ENCODE measurements at regions not wholly inside any gene's neighbourhood (a gene's known extent, or its start where the extent isn't known, plus 50 kb on each side); places are given as distances from the start of the nearest gene placed in this dataset.

DNA sequence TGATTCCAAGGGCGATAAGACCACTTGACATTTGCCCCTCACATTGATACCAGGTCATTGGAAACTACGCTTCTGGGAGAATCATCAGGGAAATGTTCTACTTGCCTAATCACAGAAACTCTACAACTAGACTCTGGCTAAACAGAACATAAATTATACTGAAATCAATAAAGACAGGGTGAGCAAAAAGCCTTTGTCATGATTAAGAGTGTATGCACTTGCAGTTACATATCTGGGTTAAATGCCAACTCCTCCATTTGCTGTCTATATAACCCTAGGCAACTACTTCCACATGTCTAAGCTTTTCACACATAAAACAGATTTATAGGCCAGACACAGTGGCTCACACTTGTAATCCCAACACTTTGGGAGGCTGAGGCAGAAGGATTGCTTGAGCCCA, 125.7 kb downstream of the PHLDA1 start:
- Histone ChIP-seq H3K36me3 (ENCODE audit: control insufficient read depth in 4 of 4, insufficient read depth in 3 of 4, low read depth in 1 of 4, low read length in 3 of 4) (no peaks in the 10 kb centered on the region), H3K9ac (ENCODE audit: low read depth in 1 of 2, low read length in 2 of 2) (no peak overlapping the region), H3K27ac (ENCODE audit: low read depth in 1 of 2, low read length in 2 of 2) (no peak overlapping the region), H3K4me1 (ENCODE audit: control insufficient read depth in 4 of 4, insufficient read depth in 4 of 4, low read length in 3 of 4) (peaks cover 5 to 13% (median 11%) of the 10 kb centered on the region in 4 donors), H3K27me3 (ENCODE audit: control insufficient read depth in 4 of 4, insufficient read depth in 4 of 4, low read length in 3 of 4) (no peaks in the 10 kb centered on the region), H3K9me3 (ENCODE audit: control insufficient read depth in 4 of 4, low read length in 3 of 4) (no peaks in the 10 kb centered on the region), H3K4me3 (ENCODE audit: low read depth in 1 of 3, low read length in 3 of 3) (no peak overlapping the region)
- 92% methylated on average over 2 of the region's 2 CpGs for WGBS
- no peak for DNase-seq (ENCODE audit: low spot score)
- TF ChIP-seq RAD21 (IDR thresholded peaks at IDR 0.05) = no peak
- TF ChIP-seq REST (IDR thresholded peaks at IDR 0.05) = no peak
- no peak for TF ChIP-seq TAF1 (conservative IDR thresholded peaks at IDR 0.05)
- TF ChIP-seq HNF4A (conservative IDR thresholded peaks at IDR 0.05) = no peak
- TF ChIP-seq, protein P1, sequence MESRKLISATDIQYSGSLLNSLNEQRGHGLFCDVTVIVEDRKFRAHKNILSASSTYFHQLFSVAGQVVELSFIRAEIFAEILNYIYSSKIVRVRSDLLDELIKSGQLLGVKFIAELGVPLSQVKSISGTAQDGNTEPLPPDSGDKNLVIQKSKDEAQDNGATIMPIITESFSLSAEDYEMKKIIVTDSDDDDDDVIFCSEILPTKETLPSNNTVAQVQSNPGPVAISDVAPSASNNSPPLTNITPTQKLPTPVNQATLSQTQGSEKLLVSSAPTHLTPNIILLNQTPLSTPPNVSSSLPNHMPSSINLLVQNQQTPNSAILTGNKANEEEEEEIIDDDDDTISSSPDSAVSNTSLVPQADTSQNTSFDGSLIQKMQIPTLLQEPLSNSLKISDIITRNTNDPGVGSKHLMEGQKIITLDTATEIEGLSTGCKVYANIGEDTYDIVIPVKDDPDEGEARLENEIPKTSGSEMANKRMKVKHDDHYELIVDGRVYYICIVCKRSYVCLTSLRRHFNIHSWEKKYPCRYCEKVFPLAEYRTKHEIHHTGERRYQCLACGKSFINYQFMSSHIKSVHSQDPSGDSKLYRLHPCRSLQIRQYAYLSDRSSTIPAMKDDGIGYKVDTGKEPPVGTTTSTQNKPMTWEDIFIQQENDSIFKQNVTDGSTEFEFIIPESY (IDR thresholded peaks at IDR 0.05) = no peak

DNA sequence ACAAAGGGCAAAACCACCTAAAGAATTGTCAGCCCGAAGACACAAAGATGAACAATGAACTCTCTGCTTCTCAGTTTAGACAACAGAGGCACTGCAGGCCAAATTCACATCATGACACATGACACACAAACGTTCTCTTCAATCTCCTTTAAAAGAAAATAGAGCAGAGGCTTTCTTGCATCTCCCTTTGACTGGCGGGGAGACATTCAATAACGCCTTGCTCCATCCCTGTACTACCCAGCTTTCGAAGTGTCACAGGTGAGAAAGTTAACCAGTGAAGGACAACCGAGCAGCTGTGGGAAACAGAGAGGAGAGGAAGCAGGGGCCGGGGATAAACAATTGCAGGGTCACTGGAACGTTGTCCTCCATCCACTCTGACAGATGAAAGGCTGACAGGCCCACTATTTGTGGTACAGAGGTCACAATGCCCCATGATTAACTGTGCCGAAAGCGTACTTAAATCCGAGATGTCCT, 130.8 kb downstream of the PHLDA1 start:
- no peak overlapping the region for H3K4me3 ChIP-seq (ENCODE audit: low read depth in 1 of 3, low read length in 3 of 3)
- 68% methylated on average over 11 of the region's 11 CpGs for WGBS
- no peak overlapping the region for H3K9ac ChIP-seq (ENCODE audit: low read depth in 1 of 2, low read length in 2 of 2)
- H3K27me3 ChIP-seq (ENCODE audit: control insufficient read depth in 4 of 4, insufficient read depth in 4 of 4, low read length in 3 of 4) = no peaks in the 10 kb centered on the region
- DNase-seq (ENCODE audit: low spot score) = no peak
- no peaks in the 10 kb centered on the region for H3K9me3 ChIP-seq (ENCODE audit: control insufficient read depth in 4 of 4, low read length in 3 of 4)
- no peak overlapping the region for H3K27ac ChIP-seq (ENCODE audit: low read depth in 1 of 2, low read length in 2 of 2)
- TF ChIP-seq, protein P1 (IDR thresholded peaks at IDR 0.05) = no peak
- TF ChIP-seq RAD21 (IDR thresholded peaks at IDR 0.05) = no peak
- no peak for TF ChIP-seq JUND (IDR thresholded peaks at IDR 0.05)
- no peak for TF ChIP-seq GABPA (IDR thresholded peaks at IDR 0.05 in 1 of 2, conservative IDR thresholded peaks at IDR 0.05 in 1 of 2)
- TF ChIP-seq, protein P2, sequence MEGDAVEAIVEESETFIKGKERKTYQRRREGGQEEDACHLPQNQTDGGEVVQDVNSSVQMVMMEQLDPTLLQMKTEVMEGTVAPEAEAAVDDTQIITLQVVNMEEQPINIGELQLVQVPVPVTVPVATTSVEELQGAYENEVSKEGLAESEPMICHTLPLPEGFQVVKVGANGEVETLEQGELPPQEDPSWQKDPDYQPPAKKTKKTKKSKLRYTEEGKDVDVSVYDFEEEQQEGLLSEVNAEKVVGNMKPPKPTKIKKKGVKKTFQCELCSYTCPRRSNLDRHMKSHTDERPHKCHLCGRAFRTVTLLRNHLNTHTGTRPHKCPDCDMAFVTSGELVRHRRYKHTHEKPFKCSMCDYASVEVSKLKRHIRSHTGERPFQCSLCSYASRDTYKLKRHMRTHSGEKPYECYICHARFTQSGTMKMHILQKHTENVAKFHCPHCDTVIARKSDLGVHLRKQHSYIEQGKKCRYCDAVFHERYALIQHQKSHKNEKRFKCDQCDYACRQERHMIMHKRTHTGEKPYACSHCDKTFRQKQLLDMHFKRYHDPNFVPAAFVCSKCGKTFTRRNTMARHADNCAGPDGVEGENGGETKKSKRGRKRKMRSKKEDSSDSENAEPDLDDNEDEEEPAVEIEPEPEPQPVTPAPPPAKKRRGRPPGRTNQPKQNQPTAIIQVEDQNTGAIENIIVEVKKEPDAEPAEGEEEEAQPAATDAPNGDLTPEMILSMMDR (IDR thresholded peaks at IDR 0.05; ENCODE audit: low read depth, low read length, missing input control) = no peak
- TF ChIP-seq MAX (IDR thresholded peaks at IDR 0.05) = no peak
- no peak for TF ChIP-seq FOXA1 (IDR thresholded peaks at IDR 0.05)
- no peak for TF ChIP-seq EGR1 (IDR thresholded peaks at IDR 0.05; ENCODE audit: low read depth in 2 of 2)
- no peak for TF ChIP-seq TAF1 (conservative IDR thresholded peaks at IDR 0.05)
- TF ChIP-seq FOXA2 (IDR thresholded peaks at IDR 0.05) = no peak
- TF ChIP-seq RXRA (IDR thresholded peaks at IDR 0.05) = no peak
- no peak for TF ChIP-seq REST (IDR thresholded peaks at IDR 0.05)
- no peak for TF ChIP-seq ATF3 (IDR thresholded peaks at IDR 0.05)
- TF ChIP-seq YY1 (IDR thresholded peaks at IDR 0.05) = no peak
- TF ChIP-seq HNF4G (IDR thresholded peaks at IDR 0.05) = no peak
- TF ChIP-seq NR2F2 (IDR thresholded peaks at IDR 0.05) = no peak
- no peak for TF ChIP-seq SP1 (IDR thresholded peaks at IDR 0.05)
- no peak for TF ChIP-seq HNF4A (conservative IDR thresholded peaks at IDR 0.05)
- no peaks in the 10 kb centered on the region for H3K4me1 ChIP-seq (ENCODE audit: control insufficient read depth in 4 of 4, insufficient read depth in 4 of 4, low read length in 3 of 4)
- H3K36me3 ChIP-seq (ENCODE audit: control insufficient read depth in 4 of 4, insufficient read depth in 3 of 4, low read depth in 1 of 4, low read length in 3 of 4) = no peaks in the 10 kb centered on the region

All from liver (tissue), 8 donors.